ENCODE measurements at regions not wholly inside any gene's neighbourhood (a gene's known extent, or its start where the extent isn't known, plus 50 kb on each side); places are given as distances from the start of the nearest gene placed in this dataset.

DNA sequence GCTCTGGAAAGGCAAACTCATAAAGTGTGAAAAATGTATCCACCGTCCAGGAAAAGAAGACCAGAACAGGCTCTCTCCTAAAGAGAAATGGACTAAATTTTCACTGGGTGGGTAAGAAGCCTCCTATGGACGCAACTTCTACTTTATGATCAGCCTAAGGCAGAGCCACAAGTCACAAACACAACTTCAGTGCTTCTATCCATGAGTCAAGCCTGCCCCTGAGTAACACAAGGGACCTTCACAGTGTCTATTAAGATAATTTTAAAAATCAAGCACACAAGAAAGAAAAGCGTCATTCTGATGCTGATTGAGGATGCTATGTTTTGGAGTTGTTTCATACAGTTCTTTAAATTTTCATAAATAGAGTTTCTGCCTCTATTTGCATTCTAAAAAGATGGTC, 601.7 kb upstream of the ARID1B start:
- TF ChIP-seq RCOR1 (IDR thresholded peaks at IDR 0.05; ENCODE audit: low read depth, low read length) (no peak), POLR2A (IDR thresholded peaks at IDR 0.05; ENCODE audit: low read length) (no peak), MYC (IDR thresholded peaks at IDR 0.05; ENCODE audit: borderline replicate concordance, low read length) (no peak), HEYL (CRISPR knock-in tag; IDR thresholded peaks at IDR 0.05) (no peak), CEBPB (IDR thresholded peaks at IDR 0.05) (no peak), EP300 (IDR thresholded peaks at IDR 0.05) (no peak), KDM1A (IDR thresholded peaks at IDR 0.05; ENCODE audit: low read depth) (no peak), CHD2 (IDR thresholded peaks at IDR 0.05; ENCODE audit: low read length, partially characterized antibody) (no peak), MAFK (IDR thresholded peaks at IDR 0.05; ENCODE audit: partially characterized antibody) (no peak)
- TF ChIP-seq, protein P1, sequence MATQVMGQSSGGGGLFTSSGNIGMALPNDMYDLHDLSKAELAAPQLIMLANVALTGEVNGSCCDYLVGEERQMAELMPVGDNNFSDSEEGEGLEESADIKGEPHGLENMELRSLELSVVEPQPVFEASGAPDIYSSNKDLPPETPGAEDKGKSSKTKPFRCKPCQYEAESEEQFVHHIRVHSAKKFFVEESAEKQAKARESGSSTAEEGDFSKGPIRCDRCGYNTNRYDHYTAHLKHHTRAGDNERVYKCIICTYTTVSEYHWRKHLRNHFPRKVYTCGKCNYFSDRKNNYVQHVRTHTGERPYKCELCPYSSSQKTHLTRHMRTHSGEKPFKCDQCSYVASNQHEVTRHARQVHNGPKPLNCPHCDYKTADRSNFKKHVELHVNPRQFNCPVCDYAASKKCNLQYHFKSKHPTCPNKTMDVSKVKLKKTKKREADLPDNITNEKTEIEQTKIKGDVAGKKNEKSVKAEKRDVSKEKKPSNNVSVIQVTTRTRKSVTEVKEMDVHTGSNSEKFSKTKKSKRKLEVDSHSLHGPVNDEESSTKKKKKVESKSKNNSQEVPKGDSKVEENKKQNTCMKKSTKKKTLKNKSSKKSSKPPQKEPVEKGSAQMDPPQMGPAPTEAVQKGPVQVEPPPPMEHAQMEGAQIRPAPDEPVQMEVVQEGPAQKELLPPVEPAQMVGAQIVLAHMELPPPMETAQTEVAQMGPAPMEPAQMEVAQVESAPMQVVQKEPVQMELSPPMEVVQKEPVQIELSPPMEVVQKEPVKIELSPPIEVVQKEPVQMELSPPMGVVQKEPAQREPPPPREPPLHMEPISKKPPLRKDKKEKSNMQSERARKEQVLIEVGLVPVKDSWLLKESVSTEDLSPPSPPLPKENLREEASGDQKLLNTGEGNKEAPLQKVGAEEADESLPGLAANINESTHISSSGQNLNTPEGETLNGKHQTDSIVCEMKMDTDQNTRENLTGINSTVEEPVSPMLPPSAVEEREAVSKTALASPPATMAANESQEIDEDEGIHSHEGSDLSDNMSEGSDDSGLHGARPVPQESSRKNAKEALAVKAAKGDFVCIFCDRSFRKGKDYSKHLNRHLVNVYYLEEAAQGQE (IDR thresholded peaks at IDR 0.05): no peak
- TF ChIP-seq, protein P2, sequence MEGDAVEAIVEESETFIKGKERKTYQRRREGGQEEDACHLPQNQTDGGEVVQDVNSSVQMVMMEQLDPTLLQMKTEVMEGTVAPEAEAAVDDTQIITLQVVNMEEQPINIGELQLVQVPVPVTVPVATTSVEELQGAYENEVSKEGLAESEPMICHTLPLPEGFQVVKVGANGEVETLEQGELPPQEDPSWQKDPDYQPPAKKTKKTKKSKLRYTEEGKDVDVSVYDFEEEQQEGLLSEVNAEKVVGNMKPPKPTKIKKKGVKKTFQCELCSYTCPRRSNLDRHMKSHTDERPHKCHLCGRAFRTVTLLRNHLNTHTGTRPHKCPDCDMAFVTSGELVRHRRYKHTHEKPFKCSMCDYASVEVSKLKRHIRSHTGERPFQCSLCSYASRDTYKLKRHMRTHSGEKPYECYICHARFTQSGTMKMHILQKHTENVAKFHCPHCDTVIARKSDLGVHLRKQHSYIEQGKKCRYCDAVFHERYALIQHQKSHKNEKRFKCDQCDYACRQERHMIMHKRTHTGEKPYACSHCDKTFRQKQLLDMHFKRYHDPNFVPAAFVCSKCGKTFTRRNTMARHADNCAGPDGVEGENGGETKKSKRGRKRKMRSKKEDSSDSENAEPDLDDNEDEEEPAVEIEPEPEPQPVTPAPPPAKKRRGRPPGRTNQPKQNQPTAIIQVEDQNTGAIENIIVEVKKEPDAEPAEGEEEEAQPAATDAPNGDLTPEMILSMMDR (IDR thresholded peaks at IDR 0.05): no peak
- TF ChIP-seq, protein P3, sequence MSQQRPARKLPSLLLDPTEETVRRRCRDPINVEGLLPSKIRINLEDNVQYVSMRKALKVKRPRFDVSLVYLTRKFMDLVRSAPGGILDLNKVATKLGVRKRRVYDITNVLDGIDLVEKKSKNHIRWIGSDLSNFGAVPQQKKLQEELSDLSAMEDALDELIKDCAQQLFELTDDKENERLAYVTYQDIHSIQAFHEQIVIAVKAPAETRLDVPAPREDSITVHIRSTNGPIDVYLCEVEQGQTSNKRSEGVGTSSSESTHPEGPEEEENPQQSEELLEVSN (IDR thresholded peaks at IDR 0.05; ENCODE audit: borderline replicate concordance, low read depth): no peak
- TF ChIP-seq, protein P4, sequence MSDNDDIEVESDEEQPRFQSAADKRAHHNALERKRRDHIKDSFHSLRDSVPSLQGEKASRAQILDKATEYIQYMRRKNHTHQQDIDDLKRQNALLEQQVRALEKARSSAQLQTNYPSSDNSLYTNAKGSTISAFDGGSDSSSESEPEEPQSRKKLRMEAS (IDR thresholded peaks at IDR 0.05): no peak

Measured in A549 (cell line).